Spleen (tissue), 7 donors: ENCODE measurements at regions not wholly inside any gene's neighbourhood (a gene's known extent, or its start where the extent isn't known, plus 50 kb on each side); places are given as distances from the start of the nearest gene placed in this dataset.

Experiments used
- POLR2AphosphoS5 ChIP-seq, 3 donors: sonication (generic); formaldehyde crosslinking; IDR thresholded peaks; one replicate each; pipeline ENCODE4 v1.5.1; 2017; ENCODE audit warnings: antibody characterized with exemption in 3 of 3
- TF ChIP-seq, protein P1 (sequence below), 11 experiments: fragments of 200-600 bp in 7 of 11; fragments of 450-650 bp in 4 of 11; sonication (generic) in 4 of 11; IDR thresholded peaks in 8 of 11; conservative IDR thresholded peaks in 3 of 11; 1 replicate in 7 of 11; 2 replicates in 4 of 11; pipeline versions ENCODE4 v1.4.0 to v1.8.0; 2016 to 2021; ENCODE audit warnings: antibody characterized with exemption in 11 of 11, inconsistent platforms in 4 of 11, mild to moderate bottlenecking in 1 of 11
- donor health status: DM: no; HTN: no; CAD: no; lungs with moderate emphysema.
- donor health status: DM: no; HTN: no; CAD: no.
- donor health status: DM: no; HTN: no; CAD: no.

GRCh38 chr2:122808286-122808969 lies 1053.0 kb downstream of the TSN start:
- TF ChIP-seq, protein P1, sequence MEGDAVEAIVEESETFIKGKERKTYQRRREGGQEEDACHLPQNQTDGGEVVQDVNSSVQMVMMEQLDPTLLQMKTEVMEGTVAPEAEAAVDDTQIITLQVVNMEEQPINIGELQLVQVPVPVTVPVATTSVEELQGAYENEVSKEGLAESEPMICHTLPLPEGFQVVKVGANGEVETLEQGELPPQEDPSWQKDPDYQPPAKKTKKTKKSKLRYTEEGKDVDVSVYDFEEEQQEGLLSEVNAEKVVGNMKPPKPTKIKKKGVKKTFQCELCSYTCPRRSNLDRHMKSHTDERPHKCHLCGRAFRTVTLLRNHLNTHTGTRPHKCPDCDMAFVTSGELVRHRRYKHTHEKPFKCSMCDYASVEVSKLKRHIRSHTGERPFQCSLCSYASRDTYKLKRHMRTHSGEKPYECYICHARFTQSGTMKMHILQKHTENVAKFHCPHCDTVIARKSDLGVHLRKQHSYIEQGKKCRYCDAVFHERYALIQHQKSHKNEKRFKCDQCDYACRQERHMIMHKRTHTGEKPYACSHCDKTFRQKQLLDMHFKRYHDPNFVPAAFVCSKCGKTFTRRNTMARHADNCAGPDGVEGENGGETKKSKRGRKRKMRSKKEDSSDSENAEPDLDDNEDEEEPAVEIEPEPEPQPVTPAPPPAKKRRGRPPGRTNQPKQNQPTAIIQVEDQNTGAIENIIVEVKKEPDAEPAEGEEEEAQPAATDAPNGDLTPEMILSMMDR (IDR thresholded peaks at IDR 0.05 in 8 of 11, conservative IDR thresholded peaks at IDR 0.05 in 3 of 11): no peak
- TF ChIP-seq POLR2AphosphoS5 (IDR thresholded peaks at IDR 0.05): no peak
